ENCODE measurements at regions not wholly inside any gene's neighbourhood (a gene's known extent, or its start where the extent isn't known, plus 50 kb on each side); places are given as distances from the start of the nearest gene placed in this dataset.

DNA sequence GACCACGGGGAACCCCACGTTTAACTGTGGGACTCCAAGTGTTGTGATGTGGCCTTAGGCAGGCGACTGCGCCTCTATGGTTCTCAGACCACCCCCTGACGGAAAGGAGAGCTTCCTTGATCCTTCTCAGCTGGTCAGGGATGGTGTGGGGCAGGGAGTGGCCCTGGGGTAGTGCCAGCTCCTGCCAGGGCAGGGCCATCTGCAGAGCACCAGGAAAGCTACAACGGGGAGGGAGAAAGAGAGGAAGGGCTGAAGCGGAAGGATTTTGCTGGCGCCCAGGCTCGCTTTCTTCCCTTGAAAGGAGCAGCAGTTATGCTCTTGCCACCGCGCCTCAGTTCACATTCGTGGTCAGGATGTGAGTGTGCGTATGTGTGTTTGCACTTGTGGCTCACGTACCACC lies 74.9 kb upstream of the PCBD1 start:
- TF ChIP-seq, protein P1, sequence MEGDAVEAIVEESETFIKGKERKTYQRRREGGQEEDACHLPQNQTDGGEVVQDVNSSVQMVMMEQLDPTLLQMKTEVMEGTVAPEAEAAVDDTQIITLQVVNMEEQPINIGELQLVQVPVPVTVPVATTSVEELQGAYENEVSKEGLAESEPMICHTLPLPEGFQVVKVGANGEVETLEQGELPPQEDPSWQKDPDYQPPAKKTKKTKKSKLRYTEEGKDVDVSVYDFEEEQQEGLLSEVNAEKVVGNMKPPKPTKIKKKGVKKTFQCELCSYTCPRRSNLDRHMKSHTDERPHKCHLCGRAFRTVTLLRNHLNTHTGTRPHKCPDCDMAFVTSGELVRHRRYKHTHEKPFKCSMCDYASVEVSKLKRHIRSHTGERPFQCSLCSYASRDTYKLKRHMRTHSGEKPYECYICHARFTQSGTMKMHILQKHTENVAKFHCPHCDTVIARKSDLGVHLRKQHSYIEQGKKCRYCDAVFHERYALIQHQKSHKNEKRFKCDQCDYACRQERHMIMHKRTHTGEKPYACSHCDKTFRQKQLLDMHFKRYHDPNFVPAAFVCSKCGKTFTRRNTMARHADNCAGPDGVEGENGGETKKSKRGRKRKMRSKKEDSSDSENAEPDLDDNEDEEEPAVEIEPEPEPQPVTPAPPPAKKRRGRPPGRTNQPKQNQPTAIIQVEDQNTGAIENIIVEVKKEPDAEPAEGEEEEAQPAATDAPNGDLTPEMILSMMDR (IDR thresholded peaks at IDR 0.05): no peak
- Histone ChIP-seq H3K27me3 (peaks cover 0 to 21% (median 7%) of the 10 kb centered on the region in 7 donors), H3K36me3 (no peaks in the 10 kb centered on the region), H3K27ac (no peak overlapping the region), H3K4me3 (no peak overlapping the region), H3K4me1 (no peaks in the 10 kb centered on the region), H3K9me3 (no peaks in the 10 kb centered on the region)
- intact Hi-C loops (cut with DNase I): no loop called here
- 86% methylated on average over 14 of the region's 14 CpGs for WGBS, 2 donors
- no peak for ATAC-seq
- DNase-seq: no peak

DNA sequence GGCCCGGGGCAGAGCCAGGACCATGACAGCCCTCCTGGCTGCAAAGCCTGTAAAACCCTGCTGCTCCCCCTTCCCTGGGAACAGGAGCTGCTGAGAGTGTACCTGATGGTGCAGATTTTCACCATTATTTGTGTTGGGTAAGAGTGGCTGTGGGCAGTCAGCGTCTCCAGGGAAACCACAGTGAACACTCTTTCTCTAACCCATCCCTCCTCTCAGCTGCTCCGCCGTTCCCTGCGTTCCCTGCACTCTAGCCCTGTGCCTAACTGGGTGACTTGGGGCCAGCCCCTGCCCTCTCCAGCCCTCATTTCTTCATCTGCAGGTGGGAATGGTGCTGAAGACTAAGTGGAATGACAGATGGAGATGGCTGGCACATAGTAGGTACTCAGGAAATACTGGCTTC lies 75.9 kb upstream of the PCBD1 start:
- intact Hi-C loops (cut with DNase I): no loop called here
- H3K4me3 ChIP-seq: no peak overlapping the region
- no peak for ATAC-seq

DNA sequence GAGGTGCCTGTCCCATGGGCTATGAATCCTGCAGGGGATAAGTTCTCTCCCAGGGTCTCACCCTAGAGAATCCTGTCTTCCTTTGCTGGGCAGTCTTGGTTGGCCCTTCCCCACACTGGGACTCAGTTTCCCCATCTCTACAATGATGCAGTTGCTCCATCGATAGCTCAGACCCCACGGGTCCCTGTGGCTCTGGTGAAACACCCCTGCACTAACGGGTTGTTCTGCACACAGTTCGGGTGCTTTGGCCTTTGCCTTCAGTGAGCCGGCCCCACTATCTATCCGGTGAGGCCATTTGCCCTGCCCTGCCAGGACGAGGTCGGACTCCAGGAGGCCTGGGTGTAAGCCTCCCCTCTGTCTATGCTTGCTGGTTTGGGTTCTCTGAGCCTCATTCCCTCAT lies 76.5 kb upstream of the PCBD1 start:
- WGBS, 2 donors: 84 to 88% methylated on average over 8 of the region's 8 CpGs
- TF ChIP-seq, protein P1 (IDR thresholded peaks at IDR 0.05): no peak
- ATAC-seq: no peak

More for the DNA sequence above, 75.9 kb upstream of the PCBD1 start:
- Histone ChIP-seq H3K9me3 (no peaks in the 10 kb centered on the region), H3K27ac (no peak overlapping the region), H3K4me1 (no peaks in the 10 kb centered on the region), H3K27me3 (peaks cover 0 to 21% (median 7%) of the 10 kb centered on the region in 7 donors), H3K36me3 (no peaks in the 10 kb centered on the region)
- TF ChIP-seq, protein P1 (IDR thresholded peaks at IDR 0.05): no peak
- 68 to 79% methylated on average over 5 of the region's 5 CpGs for WGBS, 2 donors
- DNase-seq: no peak

DNA sequence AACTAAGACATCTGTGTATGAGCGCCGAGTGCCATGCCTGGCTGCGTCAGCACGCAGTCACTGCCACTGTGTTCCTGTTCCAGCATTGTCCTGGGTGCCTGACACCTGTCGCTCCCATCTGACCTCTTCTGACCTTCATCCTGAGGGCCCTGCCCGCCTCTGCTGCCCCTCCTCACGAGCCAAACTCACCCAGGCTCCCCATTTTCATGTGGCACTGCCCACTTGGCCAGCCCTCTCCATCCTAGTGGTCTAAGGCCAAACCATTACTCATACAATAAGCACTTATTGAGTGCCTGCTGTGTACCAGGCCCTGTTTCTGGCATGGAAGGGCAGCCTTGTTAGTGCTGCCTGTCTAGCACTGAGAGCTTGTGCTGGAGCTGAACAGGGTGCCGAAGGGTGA lies 77.2 kb upstream of the PCBD1 start:
- DNase-seq (no peak), ATAC-seq (no peak)
- Histone ChIP-seq H3K27me3 (peaks cover 0 to 21% (median 7%) of the 10 kb centered on the region in 7 donors), H3K4me3 (no peak overlapping the region), H3K9me3 (peaks cover 0 to 3% (median 0%) of the 10 kb centered on the region in 11 donors), H3K4me1 (no peaks in the 10 kb centered on the region), H3K36me3 (no peaks in the 10 kb centered on the region), H3K27ac (no peak overlapping the region)
- TF ChIP-seq, protein P1 (IDR thresholded peaks at IDR 0.05): no peak
- intact Hi-C loops (cut with DNase I): no loop called here
- WGBS, 2 donors: 93% methylated on average over 8 of the region's 8 CpGs

More for the DNA sequence above, 76.5 kb upstream of the PCBD1 start:
- no peaks in the 10 kb centered on the region for H3K36me3 ChIP-seq
- H3K4me1 ChIP-seq: no peaks in the 10 kb centered on the region
- intact Hi-C loops (cut with DNase I): no loop called here
- peaks cover 0 to 21% (median 7%) of the 10 kb centered on the region in 7 donors for H3K27me3 ChIP-seq
- DNase-seq: no peak
- no peak overlapping the region for H3K4me3 ChIP-seq
- H3K27ac ChIP-seq: no peak overlapping the region
- no peaks in the 10 kb centered on the region for H3K9me3 ChIP-seq

Measured in heart right ventricle (tissue), 16 donors.